SK-N-SH treated with all-trans-retinoic acid at 6 μM for 48 hours (cell line): ENCODE measurements at regions not wholly inside any gene's neighbourhood (a gene's known extent, or its start where the extent isn't known, plus 50 kb on each side); places are given as distances from the start of the nearest gene placed in this dataset.

Experiments
- ATAC-seq: fragments of 200-7000 bp; cut with Tn5 transposase; 3 replicates; pipeline ENCODE4 v1.9.1; 2020; ENCODE audit warnings: mild to moderate bottlenecking, moderate library complexity
- ARNTL ChIP-seq: fragments of 450-650 bp; formaldehyde crosslinking; IDR thresholded peaks from 2 replicates; pipeline ENCODE4 v1.5.0; 2020; ENCODE audit warnings: low read depth, mild to moderate bottlenecking, moderate library complexity, borderline replicate concordance
- BACH2 ChIP-seq: fragments of 250-450 bp; sonication (Bioruptor Pico); IDR thresholded peaks from 2 replicates; pipeline ENCODE4 v1.9.0; 2021; ENCODE audit warnings: mild to moderate bottlenecking, borderline replicate concordance
- CREB5 ChIP-seq: fragments of 250-450 bp; sonication (Bioruptor Pico); IDR thresholded peaks from 2 replicates; pipeline ENCODE4 v1.5.1; 2020; ENCODE audit warnings: low read depth, mild to moderate bottlenecking, moderate library complexity
- CSDC2 ChIP-seq: fragments of 250-450 bp; sonication (Bioruptor Pico); IDR thresholded peaks from 2 replicates; pipeline ENCODE4 v1.5.0; 2020; ENCODE audit warnings: mild to moderate bottlenecking, moderate library complexity
- CSRNP3 ChIP-seq: fragments of 250-450 bp; sonication (Bioruptor Pico); IDR thresholded peaks from 2 replicates; pipeline ENCODE4 v1.5.1; 2021; ENCODE audit warnings: mild to moderate bottlenecking, moderate library complexity
- ESRRG ChIP-seq: fragments of 250-450 bp; sonication (Bioruptor Pico); IDR thresholded peaks from 2 replicates; pipeline ENCODE4 v1.6.1; 2021; ENCODE audit warnings: mild to moderate bottlenecking
- GLIS3 ChIP-seq: fragments of 250-450 bp; sonication (Bioruptor Pico); IDR thresholded peaks from 2 replicates; pipeline ENCODE4 v1.5.0; 2020; ENCODE audit warnings: mild to moderate bottlenecking, moderate library complexity
- ISL1 ChIP-seq: fragments of 250-450 bp; sonication (Bioruptor Pico); IDR thresholded peaks from 2 replicates; pipeline ENCODE4 v2.1.2; 2022; ENCODE audit warnings: mild to moderate bottlenecking, moderate library complexity
- OSR1 ChIP-seq: fragments of 250-450 bp; sonication (Bioruptor Pico); IDR thresholded peaks from 2 replicates; pipeline ENCODE4 v1.8.0; 2022; ENCODE audit warnings: moderate library complexity, mild to moderate bottlenecking, inconsistent platforms
- PATZ1 ChIP-seq: fragments of 250-450 bp; sonication (Bioruptor Pico); IDR thresholded peaks from 2 replicates; pipeline ENCODE4 v1.8.0; 2020; ENCODE audit warnings: mild to moderate bottlenecking, moderate library complexity, borderline replicate concordance
- POU6F1 ChIP-seq: fragments of 250-450 bp; sonication (Bioruptor Pico); IDR thresholded peaks from 2 replicates; pipeline ENCODE4 v1.8.0; 2021; ENCODE audit warnings: low read depth, mild to moderate bottlenecking, moderate library complexity, borderline replicate concordance
- PPARA ChIP-seq: fragments of 250-450 bp; sonication (Bioruptor Pico); IDR thresholded peaks from 2 replicates; pipeline ENCODE4 v1.5.0; 2020; ENCODE audit warnings: mild to moderate bottlenecking, borderline replicate concordance
- SNAI2 ChIP-seq: fragments of 250-450 bp; sonication (Bioruptor Pico); IDR thresholded peaks from 2 replicates; pipeline ENCODE4 v1.5.0; 2020; ENCODE audit warnings: mild to moderate bottlenecking, moderate library complexity
- TCF4 ChIP-seq: fragments of 250-450 bp; sonication (Bioruptor Pico); IDR thresholded peaks from 2 replicates; pipeline ENCODE4 v1.8.0; 2021; ENCODE audit warnings: mild to moderate bottlenecking, moderate library complexity, borderline replicate concordance
- TOX ChIP-seq: fragments of 250-450 bp; sonication (Bioruptor Pico); IDR thresholded peaks from 2 replicates; pipeline ENCODE4 v1.8.0; 2021; ENCODE audit warnings: mild to moderate bottlenecking, moderate library complexity, borderline replicate concordance
- TSHZ2 ChIP-seq: fragments of 250-450 bp; sonication (Bioruptor Pico); IDR thresholded peaks from 2 replicates; pipeline ENCODE4 v1.5.0; 2020; ENCODE audit warnings: mild to moderate bottlenecking, moderate library complexity
- ZC3H10 ChIP-seq: fragments of 250-450 bp; sonication (Bioruptor Pico); IDR thresholded peaks from 2 replicates; pipeline ENCODE4 v1.5.1; 2021; ENCODE audit warnings: mild to moderate bottlenecking, moderate library complexity
- ZFP3 ChIP-seq: fragments of 250-450 bp; sonication (Bioruptor Pico); IDR thresholded peaks from 2 replicates; pipeline ENCODE4 v1.5.0; 2020; ENCODE audit warnings: mild to moderate bottlenecking, moderate library complexity
- ZFP30 ChIP-seq: fragments of 450-650 bp; formaldehyde crosslinking; IDR thresholded peaks from 2 replicates; pipeline ENCODE4 v1.5.0; 2022; ENCODE audit warnings: mild to moderate bottlenecking, moderate library complexity
- ZNF70 ChIP-seq: fragments of 450-650 bp; formaldehyde crosslinking; IDR thresholded peaks from 2 replicates; pipeline ENCODE4 v1.5.0; 2020; ENCODE audit warnings: mild to moderate bottlenecking, moderate library complexity
- ZNF8 ChIP-seq: fragments of 450-650 bp; formaldehyde crosslinking; IDR thresholded peaks from 2 replicates; pipeline ENCODE4 v1.5.0; 2020; ENCODE audit warnings: mild to moderate bottlenecking, moderate library complexity

GRCh38 chr16:58842746-58843145 lies 108.6 kb upstream of the GOT2 start:
- no peak for TF ChIP-seq TSHZ2
- TF ChIP-seq BACH2: no peak
- no peak for TF ChIP-seq PPARA (CRISPR knock-in tag)
- TF ChIP-seq OSR1 (CRISPR knock-in tag): no peak
- TF ChIP-seq POU6F1 (CRISPR knock-in tag): no peak

GRCh38 chr16:58842156-58842555 lies 108.0 kb upstream of the GOT2 start:
- TF ChIP-seq TOX (CRISPR knock-in tag) (no peak), ZNF70 (CRISPR knock-in tag) (no peak), CSDC2 (CRISPR knock-in tag) (no peak), ZFP3 (CRISPR knock-in tag) (no peak), ZNF8 (no peak), CSRNP3 (no peak), TSHZ2 (no peak), PPARA (CRISPR knock-in tag) (no peak), CREB5 (no peak), SNAI2 (no peak), ZFP30 (CRISPR knock-in tag) (no peak)

More at GRCh38 chr16:58842746-58843145, 108.6 kb upstream of the GOT2 start:
- ATAC-seq: no peak

GRCh38 chr16:58837950-58838349 lies 103.8 kb upstream of the GOT2 start:
- ATAC-seq: no peak
- TF ChIP-seq TCF4 (CRISPR knock-in tag): no peak
- no peak for TF ChIP-seq ESRRG
- no peak for TF ChIP-seq ARNTL (CRISPR knock-in tag)
- no peak for TF ChIP-seq TOX (CRISPR knock-in tag)
- no peak for TF ChIP-seq ZNF70 (CRISPR knock-in tag)
- TF ChIP-seq BACH2: no peak
- no peak for TF ChIP-seq ZFP30 (CRISPR knock-in tag)
- TF ChIP-seq GLIS3 (CRISPR knock-in tag): no peak
- no peak for TF ChIP-seq PPARA (CRISPR knock-in tag)
- TF ChIP-seq OSR1 (CRISPR knock-in tag): no peak
- TF ChIP-seq POU6F1 (CRISPR knock-in tag): no peak
- TF ChIP-seq ISL1 (CRISPR knock-in tag): no peak
- TF ChIP-seq CSDC2 (CRISPR knock-in tag): no peak
- no peak for TF ChIP-seq ZC3H10 (CRISPR knock-in tag)
- no peak for TF ChIP-seq SNAI2
- no peak for TF ChIP-seq ZNF8
- TF ChIP-seq ZFP3 (CRISPR knock-in tag): no peak
- no peak for TF ChIP-seq PATZ1 (CRISPR knock-in tag)

More at GRCh38 chr16:58842156-58842555, 108.0 kb upstream of the GOT2 start:
- no peak for ATAC-seq
